ENCODE measurements at regions not wholly inside any gene's neighbourhood (a gene's known extent, or its start where the extent isn't known, plus 50 kb on each side); places are given as distances from the start of the nearest gene placed in this dataset.

DNA sequence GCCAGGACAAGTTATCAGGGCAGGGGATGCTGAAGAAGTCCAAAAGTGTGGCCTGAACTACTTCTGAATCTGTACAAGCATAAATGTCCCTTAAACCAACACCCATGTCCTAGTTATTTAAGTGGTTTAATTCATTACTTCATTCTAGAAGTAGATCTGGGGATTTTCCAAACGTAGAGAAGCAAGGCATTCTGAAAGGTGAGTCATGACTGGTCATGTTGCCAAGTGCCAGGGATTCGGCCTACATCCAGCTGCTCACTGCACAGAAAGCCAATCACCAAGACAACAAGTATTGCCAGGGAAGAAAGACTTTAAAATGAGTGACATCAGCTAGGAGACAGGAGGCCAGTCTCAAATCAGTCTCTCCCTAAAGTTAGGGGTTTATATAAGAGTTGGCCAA, 396.6 kb downstream of the GABRB3 start:
- no peak for DNase-seq (ENCODE audit: low read depth)

- no peak for DNase-seq (ENCODE audit: low read depth)
Measured at GRCh38 chr15:26374806-26375205, 398.1 kb downstream of the GABRB3 start.

DNA sequence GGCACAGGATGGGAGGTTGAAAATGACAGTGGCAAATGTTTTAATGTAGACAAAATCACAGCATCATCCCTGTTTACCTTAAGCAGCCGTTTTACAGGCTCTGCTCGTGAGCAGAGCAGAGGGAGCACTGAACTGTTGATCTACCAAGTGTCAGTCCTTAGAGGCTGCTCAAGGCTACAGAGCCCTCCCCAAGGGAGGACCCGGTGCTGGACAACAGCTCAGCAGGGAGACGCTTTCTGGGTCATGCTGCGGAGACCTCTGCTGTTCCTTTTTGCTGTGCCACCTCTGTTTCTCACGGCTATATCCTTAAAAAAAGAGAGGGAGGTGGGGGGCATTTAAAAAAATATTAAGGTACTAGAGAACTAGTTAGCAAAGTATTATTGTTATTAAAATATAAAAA, 400.2 kb downstream of the GABRB3 start:
- DNase-seq (ENCODE audit: low read depth), result no peak

DNA sequence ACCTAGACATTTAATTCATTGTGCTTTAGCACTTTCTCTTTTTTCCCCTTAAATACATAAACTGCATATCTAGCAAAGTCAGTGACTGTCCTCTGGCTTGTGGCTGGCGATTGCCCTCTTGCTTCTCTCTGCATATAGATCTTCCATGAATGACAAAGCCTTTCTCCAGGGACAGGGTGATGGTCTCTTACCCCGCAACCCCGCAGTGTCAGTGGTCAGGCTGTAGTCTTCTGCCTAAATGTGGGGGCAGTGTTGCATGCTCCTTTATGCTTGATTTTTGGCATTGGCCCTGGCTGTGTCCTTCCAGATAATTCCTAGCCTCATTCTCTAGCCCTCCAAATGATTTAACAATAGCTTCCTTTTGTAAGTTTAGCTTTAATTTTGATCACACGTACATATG, 407.8 kb downstream of the GABRB3 start:
- no peak for DNase-seq (ENCODE audit: low read depth)

- no peak for DNase-seq (ENCODE audit: low read depth)
Measured at GRCh38 chr15:26359855-26360254, 413.0 kb downstream of the GABRB3 start.

DNA sequence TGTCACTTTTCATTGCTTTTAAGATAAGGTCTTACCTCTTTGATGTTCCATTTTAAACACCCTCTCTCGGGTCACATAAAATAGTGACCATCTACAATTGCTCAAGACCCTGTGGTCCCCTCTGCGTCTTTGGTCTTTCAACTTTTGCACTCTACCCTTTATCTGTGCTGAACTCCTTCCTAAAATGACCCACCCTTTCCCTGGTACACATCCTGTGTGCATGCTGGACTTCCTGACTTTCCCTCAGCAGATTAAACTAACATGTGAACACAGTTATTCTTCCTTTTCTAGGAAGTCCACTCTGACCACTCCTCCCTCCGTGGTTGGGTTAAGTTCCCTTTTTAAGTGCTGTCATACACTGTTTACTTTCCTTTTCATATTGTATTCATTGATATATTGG, 414.2 kb downstream of the GABRB3 start:
- DNase-seq (ENCODE audit: low read depth), result no peak

GRCh38 chr15:26357653-26358052, 415.2 kb downstream of the GABRB3 start:
- DNase-seq (ENCODE audit: low read depth), result no peak

GRCh38 chr15:26355472-26356074, 417.3 kb downstream of the GABRB3 start:
- DNase-seq (ENCODE audit: low read depth), result no peak

GRCh38 chr15:26352909-26353308, 420.0 kb downstream of the GABRB3 start:
- no peak for DNase-seq (ENCODE audit: low read depth)

GRCh38 chr15:26352406-26352805, 420.5 kb downstream of the GABRB3 start:
- no peak for DNase-seq (ENCODE audit: low read depth)

- no peak for DNase-seq (ENCODE audit: low read depth)
Measured at GRCh38 chr15:26325495-26325894, 447.4 kb downstream of the GABRB3 start.

- no peak for DNase-seq (ENCODE audit: low read depth)
Measured at GRCh38 chr15:26323566-26323965, 449.3 kb downstream of the GABRB3 start.

GRCh38 chr15:26318689-26319088, 454.2 kb downstream of the GABRB3 start:
- no peak for DNase-seq (ENCODE audit: low read depth)

DNA sequence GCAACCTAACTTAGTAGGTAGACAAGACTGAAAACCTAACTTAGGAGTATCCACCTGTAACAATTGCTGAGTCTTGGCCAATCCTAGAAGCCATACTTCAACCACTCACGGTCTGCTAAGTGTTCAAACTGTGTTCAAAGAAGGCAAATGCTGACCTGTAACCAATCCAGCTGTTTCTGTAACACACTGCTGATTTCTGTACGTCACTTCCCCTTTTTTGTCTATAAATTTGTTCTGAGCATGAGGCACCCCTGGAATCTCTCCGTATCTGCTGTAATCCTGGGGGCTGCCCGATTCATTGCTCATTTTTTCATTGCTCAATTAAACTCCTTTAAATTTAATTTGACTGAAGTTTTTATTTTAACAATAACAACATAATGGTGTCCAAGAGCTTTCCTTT, 451.4 kb upstream of the ATP10A start:
- DNase-seq (ENCODE audit: low read depth), result no peak

GRCh38 chr15:26311710-26312236, 448.6 kb upstream of the ATP10A start:
- DNase-seq (ENCODE audit: low read depth), result no peak

DNA sequence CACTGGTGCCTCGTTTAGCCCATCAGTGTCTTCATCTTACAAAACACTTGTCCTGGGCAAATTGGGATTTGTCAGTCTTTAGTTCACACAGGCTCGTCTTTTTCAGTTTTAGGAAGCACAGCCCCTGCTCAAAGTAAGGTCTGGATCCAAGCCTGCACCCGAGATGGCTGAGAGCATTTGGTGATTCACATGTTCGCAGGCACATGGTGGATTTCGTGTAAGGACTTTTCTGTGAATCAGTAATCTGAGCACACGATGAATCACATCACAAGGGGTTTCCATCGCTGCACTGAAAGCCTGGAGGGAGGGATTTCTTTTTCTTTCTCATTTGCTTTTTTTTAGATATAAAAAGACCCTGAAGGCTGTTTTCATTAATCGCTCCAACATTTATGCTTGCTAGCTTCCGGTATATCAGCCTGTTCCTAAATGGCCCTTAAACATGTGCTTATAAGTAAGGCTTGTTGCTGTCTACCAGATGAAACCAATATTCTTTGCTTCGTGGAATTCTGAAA, 435.6 kb upstream of the ATP10A start:
- DNase-seq (ENCODE audit: low read depth), result no peak

GRCh38 chr15:26298010-26298658, 435.0 kb upstream of the ATP10A start:
- DNase-seq (ENCODE audit: low read depth), result no peak

GRCh38 chr15:26295336-26296085, 432.4 kb upstream of the ATP10A start:
- DNase-seq (ENCODE audit: low read depth), result no peak

GRCh38 chr15:26294059-26294689, 431.0 kb upstream of the ATP10A start:
- no peak for DNase-seq (ENCODE audit: low read depth)

DNA sequence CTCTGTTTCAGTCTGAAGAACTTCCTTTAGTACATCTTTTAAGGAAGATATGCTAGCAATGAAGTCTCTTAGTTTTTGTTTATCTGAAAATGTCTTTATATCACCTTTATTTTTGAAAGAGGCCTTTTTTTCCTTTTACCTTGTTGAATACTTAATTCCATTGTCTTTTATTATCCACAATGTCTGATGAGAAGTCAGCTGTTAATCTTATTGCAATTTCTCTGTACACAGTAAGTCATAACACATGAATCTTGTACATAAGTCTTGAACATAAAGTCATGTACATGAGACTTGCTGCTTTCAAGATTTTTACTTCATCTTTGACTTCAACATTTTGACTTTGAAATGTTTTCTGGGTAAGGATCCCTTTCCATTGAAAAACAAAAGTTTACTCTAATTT, 424.3 kb upstream of the ATP10A start:
- no peak for DNase-seq (ENCODE audit: low read depth)

DNA sequence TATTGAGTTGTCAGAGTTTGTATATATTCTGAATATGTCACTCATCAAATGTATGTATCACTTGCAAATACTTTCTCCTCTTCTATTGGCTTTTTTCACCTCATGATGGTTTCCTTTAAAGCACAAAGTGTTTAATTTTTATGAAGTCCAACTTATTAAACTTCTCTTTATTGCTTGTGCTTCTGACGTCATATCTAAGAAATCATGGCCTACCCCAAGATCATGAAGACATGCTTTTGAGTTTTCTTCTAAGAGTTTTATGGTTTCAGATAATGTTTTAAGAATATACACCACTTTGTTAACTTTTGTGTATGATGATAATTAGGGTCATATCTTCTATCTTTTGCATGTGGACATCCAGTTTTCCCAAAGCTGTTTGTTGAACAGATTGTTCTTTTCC, 417.2 kb upstream of the ATP10A start:
- DNase-seq (ENCODE audit: low read depth), result no peak

DNA sequence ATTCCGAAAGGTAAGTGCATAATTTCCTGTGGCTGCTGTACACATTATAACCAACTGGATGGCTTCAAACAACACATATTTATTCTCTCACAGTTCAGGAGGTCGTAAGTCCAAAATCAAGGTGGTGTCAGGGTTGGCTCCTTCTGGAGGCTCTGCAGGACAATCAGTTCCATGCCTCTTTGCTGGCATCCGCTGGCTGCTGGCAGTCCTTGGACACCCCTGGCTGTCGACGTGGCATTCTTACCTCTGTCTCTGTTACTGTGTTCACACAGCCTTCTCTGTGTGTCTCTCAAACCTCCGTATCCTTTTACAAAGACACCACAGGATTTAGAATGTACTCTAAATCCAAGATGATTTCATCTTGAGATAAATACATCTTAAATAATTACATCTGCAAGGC, 398.8 kb upstream of the ATP10A start:
- DNase-seq (ENCODE audit: low read depth), result no peak

All from forelimb muscle (tissue), 1 donor.